ENCODE measurements at regions not wholly inside any gene's neighbourhood (a gene's known extent, or its start where the extent isn't known, plus 50 kb on each side); places are given as distances from the start of the nearest gene placed in this dataset.
"Not testable (repeated sequence)": the region's sequence is repeated elsewhere in the genome, so short reads cannot be mapped to it uniquely, and the experiment has no call there.

GRCh38 chrX:119296973-119297372, 60.9 kb downstream of the PGRMC1 start:
- intact Hi-C loops (cut with DNase I): loop anchor here (5.0 kb wide), 1 partner anchor 1020 kb away; no protein-coding TSS in a partner anchor
- not testable (repeated sequence) for ATAC-seq; DNase-seq (ENCODE audit: low spot score)

DNA sequence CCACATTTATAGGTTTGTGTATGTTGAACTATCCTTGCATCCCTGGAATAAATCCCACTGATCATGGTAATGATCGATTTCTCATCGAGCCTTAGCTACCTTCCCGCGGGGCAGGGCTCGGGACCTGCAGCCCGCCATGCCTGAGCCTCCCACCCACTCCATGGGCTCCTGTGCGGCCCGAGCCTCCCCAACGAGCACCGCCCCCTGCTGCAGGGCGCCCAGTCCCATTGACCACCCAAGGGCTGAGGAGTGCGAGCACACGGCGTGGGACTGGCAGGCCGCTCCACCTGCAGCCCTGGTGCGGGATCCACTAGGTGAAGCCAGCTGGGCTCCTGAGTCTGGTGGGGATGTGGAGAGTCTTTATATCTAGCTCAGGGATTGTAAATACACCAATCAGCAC, 63.7 kb downstream of the PGRMC1 start:
- DNase-seq (ENCODE audit: low spot score); ATAC-seq: not testable (repeated sequence)
- intact Hi-C loops (cut with DNase I): loop anchor here (5.0 kb wide), 1 partner anchor 1017 kb away; no protein-coding TSS in a partner anchor

DNA sequence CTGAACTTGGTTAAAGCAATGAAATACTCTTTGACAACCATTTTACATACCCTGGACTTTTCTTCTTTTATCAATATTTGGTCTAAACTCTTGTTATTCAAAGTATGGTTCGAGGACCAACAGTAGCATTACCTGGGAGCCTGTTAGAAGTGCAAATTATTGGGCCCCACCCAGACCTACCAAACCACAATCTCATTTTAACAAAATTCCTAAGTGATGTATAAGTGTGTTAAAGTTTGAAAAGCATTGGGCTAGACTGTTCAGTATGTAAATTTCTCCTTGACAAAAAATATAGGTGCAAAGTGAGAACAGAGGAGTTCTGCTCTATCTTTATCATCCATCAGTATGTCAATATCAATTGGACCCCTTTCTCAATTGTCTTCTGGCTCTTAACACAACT, 67.1 kb downstream of the PGRMC1 start:
- intact Hi-C loops (cut with DNase I): no loop called here
- DNase-seq (ENCODE audit: low spot score) (no peak), ATAC-seq (no peak)

DNA sequence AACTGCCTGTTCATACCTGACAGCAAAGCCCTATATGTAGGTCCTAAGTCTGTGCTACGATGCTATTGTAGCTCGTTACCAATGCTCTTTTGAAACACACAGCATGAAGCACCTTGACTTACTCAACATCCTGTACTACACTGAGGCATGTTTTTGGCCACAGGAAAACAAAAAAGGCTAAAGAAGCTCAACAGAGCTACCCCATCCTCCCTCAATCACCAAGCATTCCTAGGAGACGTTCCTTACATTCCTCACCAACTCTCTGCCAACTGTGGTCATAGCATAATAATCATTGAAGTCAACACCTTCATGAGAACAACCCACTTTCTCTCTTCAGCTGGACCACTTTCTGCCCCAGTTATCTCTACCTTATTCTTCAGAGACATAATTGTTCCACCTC, 73.7 kb upstream of the SLC25A43 start:
- intact Hi-C loops (cut with DNase I): no loop called here
- ATAC-seq (no peak), DNase-seq (ENCODE audit: low spot score) (no peak)

DNA sequence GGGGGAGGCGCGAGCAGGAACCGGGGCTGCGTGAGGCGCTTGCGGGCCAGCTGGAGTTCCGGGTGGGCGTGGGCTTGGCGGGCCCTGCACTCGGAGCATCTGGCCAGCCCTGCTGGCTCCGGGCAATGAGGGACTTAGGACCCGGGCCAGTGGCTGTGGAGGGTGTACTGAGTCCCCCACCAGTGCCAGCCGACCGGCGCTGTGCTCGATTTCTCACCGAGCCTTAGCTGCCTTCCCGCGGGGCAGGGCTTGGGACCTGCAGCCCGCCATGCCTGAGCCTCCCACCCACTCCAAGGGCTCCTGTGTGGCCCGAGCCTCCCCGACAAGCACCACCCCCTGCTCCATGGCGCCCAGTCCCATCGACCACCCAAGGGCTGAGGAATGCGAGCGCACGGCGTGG, 67.3 kb upstream of the SLC25A43 start:
- intact Hi-C loops (cut with DNase I); ATAC-seq; DNase-seq (ENCODE audit: low spot score): not testable (repeated sequence)

- DNase-seq (ENCODE audit: low spot score); ATAC-seq; intact Hi-C loops (cut with DNase I): not testable (repeated sequence)
Measured at GRCh38 chrX:119332855-119333720, 66.0 kb upstream of the SLC25A43 start.

- ATAC-seq; intact Hi-C loops (cut with DNase I): not testable (repeated sequence)
Measured at GRCh38 chrX:119333721-119334032, 65.5 kb upstream of the SLC25A43 start.

GRCh38 chrX:119334468-119335050, 64.6 kb upstream of the SLC25A43 start:
- not testable (repeated sequence) for DNase-seq (ENCODE audit: low spot score)

More at GRCh38 chrX:119333721-119334032, 65.5 kb upstream of the SLC25A43 start:
- DNase-seq (ENCODE audit: low spot score): not testable (repeated sequence)

DNA sequence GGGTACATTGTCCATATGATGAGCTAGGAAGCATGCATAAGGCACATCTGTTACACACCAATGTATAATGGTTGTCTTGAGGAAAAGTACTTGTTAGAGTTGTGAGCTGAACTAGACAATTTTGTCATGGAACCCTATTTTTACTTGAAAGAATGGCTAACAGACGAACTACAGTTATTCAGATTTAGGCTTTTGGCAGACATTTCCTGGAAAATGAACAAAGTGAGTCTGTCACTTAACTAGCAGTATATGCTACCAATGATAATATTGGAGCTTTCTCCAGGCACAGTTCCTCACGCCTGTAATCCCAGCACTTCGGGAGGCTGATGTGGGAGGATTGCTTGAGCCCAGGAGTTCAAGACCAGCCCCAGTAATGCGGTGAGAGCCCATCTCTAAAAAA, 61.9 kb upstream of the SLC25A43 start:
- intact Hi-C loops (cut with DNase I): no loop called here
- no peak for ATAC-seq
- DNase-seq (ENCODE audit: low spot score): no peak

More at GRCh38 chrX:119334468-119335050, 64.6 kb upstream of the SLC25A43 start:
- ATAC-seq; intact Hi-C loops (cut with DNase I): not testable (repeated sequence)

DNA sequence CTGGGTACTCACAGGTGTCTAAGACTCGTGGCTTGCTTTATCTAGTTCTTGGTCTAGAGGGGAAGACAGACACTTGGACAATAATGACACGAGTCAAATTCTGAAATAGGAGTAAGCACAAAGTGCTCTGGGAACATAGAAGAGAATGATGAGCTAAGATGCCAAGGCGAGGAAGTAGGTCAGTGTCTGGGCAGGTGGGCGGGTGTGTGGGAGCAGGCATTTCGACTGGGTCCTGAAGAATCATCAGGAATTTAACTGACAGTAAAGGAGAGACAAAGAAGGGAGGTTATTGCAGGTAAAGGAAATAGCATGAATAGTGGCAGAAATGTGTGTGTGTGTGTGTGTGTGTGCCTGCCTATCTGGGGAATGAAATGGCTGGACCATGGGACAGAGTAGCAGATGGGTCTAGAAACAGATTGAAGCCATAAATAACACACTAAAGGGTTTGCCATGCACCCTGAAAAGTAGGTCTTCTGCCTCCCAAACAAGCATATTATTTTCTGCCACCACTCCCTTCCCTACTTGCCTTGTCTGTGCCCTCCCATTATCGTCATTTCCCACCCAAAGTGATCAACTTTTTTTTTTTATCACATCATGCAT, 58.4 kb upstream of the SLC25A43 start:
- ATAC-seq: no peak
- intact Hi-C loops (cut with DNase I): no loop called here

GRCh38 chrX:119343856-119344255, 55.3 kb upstream of the SLC25A43 start:
- ATAC-seq (no peak), DNase-seq (ENCODE audit: low spot score) (no peak)
- intact Hi-C loops (cut with DNase I): no loop called here

More for the DNA sequence above, 58.4 kb upstream of the SLC25A43 start:
- no peak for DNase-seq (ENCODE audit: low spot score)

Measured in sciatic nerve (tissue), 2 donors.